ENCODE measurements at regions not wholly inside any gene's neighbourhood (a gene's known extent, or its start where the extent isn't known, plus 50 kb on each side); places are given as distances from the start of the nearest gene placed in this dataset.

DNA sequence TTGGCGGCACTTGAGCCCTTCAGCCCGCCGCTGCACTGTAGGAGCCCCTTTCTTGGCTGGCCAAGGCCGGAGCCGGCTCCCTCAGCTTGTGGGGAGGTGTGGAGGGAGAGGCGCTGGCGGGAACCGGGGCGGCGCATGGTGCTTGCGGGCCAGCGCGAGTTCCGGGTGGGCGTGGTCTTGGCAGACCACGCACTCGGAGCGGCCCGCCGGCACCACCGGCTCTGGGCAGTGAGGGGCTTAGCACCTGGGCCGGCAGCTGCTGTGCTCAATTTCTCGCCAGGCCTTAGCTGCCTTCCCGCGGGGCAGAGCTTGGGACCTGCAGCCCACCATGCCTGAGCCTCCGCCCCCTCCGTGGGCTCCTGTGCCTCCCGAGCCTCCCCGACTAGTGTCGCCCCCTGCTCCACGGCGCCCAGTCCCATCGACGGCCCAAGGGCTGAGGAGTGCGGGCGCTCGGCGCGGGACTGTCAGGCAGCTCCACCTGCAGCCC, 673.7 kb upstream of the BRINP3 start:
- no peak for DNase-seq (ENCODE audit: low spot score)

DNA sequence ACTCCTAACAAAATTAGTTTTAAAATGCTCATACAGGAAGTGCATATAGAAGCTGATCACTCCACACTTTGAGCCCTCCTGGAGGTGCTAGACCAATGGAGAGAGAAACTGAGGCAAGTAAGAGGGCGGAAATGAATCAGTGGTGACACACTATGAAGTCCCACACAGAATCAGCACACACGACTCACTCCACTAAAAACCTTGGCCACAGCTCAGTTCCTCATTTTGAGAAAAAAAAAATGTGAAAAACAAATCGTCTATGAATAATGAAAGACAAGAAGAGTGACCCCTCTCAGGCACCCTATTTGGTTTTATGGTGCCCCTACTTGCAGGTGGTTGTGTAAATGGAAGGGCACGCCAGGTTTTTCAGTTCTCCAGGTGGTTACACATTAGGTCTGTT, 675.1 kb upstream of the BRINP3 start:
- no peak for DNase-seq (ENCODE audit: low spot score)

- DNase-seq (ENCODE audit: low spot score) = no peak
Observed at GRCh38 chr1:191155178-191155577, 677.5 kb upstream of the BRINP3 start.

DNA sequence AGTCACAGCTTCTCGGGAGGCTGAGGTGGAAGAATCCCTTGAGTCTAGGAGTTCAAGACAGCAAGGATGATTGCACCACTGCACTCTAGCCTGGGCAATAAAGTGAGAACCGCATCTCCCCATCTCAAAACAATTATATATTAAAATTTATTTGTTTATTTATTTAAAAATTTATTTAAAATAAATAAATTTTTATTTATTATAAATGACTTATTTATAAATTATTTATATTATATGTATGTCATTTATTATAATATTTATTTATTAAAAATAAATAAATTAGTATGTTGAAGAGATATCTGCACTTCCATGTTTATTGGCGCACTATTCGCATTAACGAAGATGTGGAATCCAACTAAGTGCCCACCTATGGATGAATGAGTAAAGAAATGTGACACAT, 683.2 kb upstream of the BRINP3 start:
- DNase-seq (ENCODE audit: low spot score) = no peak

DNA sequence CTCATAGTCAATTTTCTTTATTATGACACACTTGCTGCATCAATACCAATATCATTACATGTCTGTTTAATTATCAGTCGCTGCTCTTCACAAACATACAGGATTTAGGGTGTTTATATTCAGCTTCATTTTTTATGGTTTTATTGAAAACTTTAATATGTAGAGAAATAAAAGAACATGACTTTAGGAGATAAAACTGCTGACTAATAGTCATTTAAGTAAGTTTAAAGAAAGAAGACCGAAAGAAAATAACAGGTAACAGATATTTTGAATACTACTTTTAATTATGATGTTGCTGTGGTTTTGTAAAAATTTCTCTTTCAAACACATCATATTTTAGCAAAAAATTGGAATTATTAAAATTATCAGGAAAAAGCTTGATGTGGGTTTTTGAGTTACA, 685.1 kb upstream of the BRINP3 start:
- DNase-seq (ENCODE audit: low spot score) = no peak

DNA sequence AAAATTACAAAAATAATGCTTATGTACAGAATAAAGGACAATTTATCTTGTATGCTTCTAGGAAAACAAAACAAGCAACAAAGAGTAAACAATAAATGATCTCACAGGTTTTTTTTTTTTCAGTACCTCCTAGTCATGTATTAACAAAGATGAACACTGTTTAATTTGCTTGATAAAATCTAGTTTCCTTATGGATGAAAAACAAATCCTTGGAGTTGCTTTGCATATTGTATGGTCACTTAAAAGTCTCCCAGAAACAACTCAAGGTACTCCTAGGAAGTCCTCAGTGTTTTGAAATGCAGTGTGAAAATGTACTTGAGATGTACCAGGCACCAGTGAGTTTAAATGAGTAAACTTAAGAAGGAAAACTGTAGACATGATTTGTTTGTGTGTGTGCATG, 686.0 kb upstream of the BRINP3 start:
- DNase-seq (ENCODE audit: low spot score) = no peak

DNA sequence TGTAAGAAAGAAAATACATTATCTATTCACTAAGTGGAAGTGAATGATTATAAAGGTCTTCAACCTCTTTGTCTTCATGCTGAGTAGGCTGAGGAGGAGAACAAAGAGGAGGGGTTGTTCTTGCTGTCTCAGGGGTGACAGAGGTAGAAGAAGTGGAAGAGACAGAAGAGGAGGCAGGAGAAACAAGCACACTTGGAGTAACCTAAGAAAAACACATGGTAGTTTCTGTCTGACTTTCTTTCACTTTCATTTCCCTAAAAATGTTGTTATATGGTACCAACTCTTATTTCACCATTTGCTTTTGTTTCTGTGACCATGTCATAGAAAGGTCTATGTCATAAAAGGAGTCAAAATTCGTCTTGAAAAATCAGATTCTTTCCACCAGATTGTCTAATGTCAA, 696.6 kb upstream of the BRINP3 start:
- no peak for DNase-seq (ENCODE audit: low spot score)

DNA sequence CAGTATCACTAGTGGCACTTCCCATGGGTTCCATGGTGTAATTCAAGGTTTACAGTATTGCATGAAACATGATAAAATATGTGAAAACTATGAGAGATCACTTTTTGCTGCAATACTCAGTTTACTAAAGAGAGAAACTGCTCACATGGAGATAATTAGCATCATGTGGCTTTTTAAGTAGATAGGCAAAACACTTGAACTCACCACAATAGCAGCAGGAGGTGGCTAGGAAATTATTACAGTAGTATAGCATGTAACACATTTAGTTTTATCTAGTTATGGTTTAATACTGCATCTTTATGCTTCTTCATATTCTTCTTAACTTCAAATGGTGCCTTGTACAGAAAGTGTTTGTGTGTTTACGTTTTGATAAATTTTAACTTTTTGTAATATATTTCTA, 698.5 kb upstream of the BRINP3 start:
- DNase-seq (ENCODE audit: low spot score) = no peak

DNA sequence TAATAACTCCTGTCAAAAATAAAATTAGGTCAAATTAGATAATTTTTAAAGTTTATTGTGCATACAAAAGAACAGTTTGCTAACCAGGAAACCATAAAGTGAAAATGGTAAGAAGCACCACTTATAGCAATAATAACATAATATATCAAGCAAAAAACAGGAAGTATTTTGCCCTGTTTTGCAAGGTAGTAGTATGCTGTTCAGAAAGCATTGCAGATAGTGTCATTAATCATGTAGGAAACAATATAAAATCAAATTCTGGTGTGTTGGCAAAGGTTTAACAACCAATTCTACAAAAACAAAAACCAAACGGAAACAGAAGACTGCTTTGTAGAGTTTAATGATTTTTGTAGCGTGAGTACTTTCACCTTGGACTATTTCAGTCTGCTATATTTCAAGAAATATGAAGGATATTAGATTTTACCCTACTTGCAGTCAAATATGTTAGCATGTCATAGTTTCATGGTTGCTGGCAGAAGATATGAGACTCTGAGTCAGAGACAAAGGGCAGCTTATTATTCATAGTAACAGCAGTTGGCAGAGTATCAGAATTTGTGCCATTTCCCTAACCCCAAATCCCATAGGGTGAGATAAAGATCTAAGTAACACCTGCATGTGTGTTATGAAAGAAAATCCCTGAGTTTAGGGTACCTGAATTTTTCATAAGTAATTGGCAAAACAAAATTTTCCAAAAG, 729.0 kb upstream of the BRINP3 start:
- no peak for DNase-seq (ENCODE audit: low spot score)

DNA sequence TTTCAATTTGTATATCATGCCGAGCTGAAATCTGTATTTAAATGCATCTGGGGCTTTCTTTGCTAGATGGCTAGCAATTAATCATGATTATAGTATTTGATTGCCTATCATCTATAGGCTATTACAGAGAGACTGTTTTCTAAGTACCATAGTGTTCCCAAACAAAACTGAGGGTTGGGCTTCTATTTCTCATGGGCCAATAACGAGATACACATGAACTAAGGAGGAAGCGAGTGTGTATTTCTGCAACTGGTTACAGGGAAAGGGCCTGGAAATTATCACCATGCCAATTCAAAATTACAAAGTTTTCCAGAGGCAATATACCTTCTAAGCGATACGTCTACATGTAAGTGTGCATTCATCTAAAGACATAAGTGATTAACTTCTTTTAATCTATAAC, 744.5 kb upstream of the BRINP3 start:
- DNase-seq (ENCODE audit: low spot score) = no peak

GRCh38 chr1:191240925-191241324, 763.3 kb upstream of the BRINP3 start:
- no peak for DNase-seq (ENCODE audit: low spot score)

DNA sequence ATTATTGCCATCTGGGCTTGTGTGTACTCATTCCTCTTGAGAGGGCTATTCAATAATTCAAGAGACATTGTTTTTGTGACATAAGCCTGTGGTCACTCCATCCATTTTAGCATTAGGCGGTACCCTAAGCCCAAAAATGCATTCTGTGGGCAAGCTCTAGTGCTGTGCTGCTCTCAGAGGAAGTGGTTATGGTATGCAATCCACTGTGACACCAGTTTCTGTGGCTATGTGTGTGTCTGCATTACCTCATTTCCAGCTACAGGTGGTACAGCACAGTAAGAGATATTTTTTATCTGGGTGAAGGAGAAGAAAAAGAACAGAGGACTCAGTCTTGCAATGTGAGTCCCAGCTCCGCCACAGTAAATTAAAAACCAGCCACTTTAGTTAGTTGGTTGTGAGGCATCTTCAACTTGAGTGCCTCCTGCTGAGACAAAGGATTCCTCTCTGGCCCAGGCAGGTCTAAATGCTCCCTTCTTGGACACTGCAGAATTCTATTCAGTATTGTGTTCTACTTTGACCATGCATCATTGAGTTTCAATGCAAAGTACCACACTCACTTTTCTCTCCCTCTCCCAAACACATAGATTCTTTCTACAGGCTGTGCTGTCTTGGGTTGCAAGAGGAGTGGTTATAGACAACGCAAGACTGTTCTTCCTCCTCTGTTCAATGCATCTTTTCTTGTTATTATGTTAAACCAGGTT, 777.8 kb upstream of the BRINP3 start:
- DNase-seq (ENCODE audit: low spot score) = no peak

DNA sequence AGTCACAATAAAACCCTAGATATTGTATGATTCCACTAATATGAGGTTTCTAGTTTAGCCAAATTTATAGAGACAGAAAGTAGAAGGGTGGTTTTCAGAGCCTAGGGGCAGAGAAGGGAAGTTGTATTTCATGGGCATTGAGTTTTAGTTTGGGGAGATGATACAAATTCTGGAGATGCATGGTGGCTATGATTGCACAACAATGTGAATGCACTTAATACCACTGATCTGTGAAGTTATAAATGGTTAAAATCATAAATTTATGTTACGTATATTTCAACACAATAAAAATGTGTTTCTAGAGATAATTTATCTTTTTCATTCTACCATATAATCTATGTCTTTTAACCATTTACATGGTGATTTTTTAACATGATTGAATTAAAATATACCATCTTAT, 779.3 kb upstream of the BRINP3 start:
- no peak for DNase-seq (ENCODE audit: low spot score)

- no peak for DNase-seq (ENCODE audit: low spot score)
Observed at GRCh38 chr1:191260056-191260455, 782.4 kb upstream of the BRINP3 start.

- no peak for DNase-seq (ENCODE audit: low spot score)
Observed at GRCh38 chr1:191261111-191261510, 783.4 kb upstream of the BRINP3 start.

- no peak for DNase-seq (ENCODE audit: low spot score)
Observed at GRCh38 chr1:191279266-191279800, 801.7 kb upstream of the BRINP3 start.

GRCh38 chr1:191284175-191284574, 806.5 kb upstream of the BRINP3 start:
- no peak for DNase-seq (ENCODE audit: low spot score)

DNA sequence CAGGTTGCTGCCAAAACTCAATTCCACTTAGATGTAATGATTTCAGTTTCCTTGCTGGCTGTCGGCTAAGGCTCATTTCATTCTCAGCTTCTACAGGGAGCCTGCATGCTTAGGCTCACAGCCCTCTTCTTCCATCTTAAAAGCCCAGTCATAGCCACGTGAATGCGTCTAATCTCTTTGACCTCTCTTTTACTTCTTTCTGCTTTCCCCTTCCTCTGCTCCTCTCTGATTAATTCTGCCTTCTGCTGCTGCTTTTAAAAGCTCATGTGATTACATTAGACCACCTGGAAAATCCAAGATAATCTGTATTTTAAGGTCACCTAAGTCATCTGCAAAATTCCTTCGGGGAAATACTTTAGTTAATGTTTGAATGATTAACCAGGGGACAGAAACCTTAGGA, 812.8 kb upstream of the BRINP3 start:
- DNase-seq (ENCODE audit: low spot score) = no peak

DNA sequence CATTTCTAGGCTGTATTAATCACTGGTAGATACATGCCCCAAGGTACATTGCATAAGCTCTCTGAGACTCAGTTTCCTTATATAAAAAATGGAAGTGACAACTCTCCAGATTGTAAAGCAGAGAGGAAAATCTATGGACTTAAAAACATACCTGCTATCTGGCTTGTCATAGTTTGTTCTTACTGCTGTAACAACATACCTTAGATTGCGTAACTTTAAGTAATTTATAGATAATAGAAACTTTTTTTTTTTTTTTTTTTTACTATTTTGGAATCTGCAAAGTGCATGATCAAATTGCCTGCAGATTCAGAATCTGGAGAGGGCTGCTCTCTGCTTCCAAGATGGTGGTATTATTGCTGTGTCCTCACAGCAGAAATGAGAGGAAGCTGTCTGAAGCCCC, 827.7 kb upstream of the BRINP3 start:
- DNase-seq (ENCODE audit: low spot score) = no peak

GRCh38 chr1:191306916-191307315, 829.3 kb upstream of the BRINP3 start:
- no peak for DNase-seq (ENCODE audit: low spot score)

DNA sequence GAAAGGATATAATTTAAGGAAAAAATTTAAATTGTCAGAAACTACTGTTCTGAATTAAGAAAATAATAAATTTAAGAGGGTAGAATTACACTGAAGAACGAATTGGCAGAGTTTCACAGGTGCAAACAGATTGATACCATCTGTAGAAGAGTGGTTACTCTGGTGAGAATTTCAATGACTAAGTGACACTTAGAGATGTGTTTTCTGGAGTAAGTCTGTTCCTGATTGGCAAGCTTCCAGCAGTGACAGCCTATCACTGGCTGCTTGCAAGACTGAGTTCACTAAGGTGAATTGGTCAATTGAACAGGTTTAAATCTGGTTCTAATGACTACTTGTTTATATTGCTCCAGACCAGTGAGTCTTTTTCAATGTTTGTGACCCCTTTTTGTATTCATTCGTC, 838.2 kb upstream of the RGS18 start:
- DNase-seq (ENCODE audit: low spot score) = no peak

DNA sequence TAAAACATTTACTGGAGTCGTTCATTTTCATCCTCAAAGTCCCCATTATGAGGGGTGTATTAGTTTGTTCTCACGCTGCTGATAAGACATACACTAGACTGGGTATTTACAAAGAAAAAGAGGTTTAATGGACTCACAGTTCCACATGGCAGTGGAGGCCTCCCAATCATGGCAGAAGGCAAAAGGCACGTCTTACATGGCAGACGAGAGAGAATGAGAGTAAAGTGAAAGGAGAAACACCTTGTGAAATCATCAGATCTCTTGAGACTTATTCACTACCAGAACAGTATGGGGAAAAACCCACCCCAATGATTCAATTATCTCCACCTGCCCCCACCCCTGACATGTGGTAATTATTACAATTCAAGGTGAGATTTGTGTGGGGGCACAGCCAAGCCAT, 830.4 kb upstream of the RGS18 start:
- DNase-seq (ENCODE audit: low spot score) = no peak

- DNase-seq (ENCODE audit: low spot score) = no peak
Observed at GRCh38 chr1:191343816-191344215, 814.4 kb upstream of the RGS18 start.

GRCh38 chr1:191346381-191346780, 811.9 kb upstream of the RGS18 start:
- no peak for DNase-seq (ENCODE audit: low spot score)
